ENCODE measurements at regions not wholly inside any gene's neighbourhood (a gene's known extent, or its start where the extent isn't known, plus 50 kb on each side); places are given as distances from the start of the nearest gene placed in this dataset.

DNA sequence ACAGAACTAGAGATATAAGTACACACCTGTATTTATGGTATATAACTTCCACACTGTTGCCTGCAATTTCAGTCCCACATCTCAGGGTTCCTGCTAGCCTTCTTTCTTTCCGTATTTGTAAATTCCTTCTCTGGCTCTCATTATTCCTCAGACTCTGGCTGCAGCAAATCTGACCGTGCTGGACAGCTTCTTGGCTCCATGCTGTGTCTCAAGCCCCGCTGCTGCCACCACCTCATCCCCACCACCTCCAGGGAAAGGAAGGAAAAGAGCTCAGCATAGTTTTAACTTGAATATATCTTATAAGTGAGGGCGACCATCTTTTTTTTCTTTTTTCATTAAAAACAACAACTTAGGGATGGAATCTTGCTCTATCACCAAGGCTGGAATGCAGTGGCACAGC lies 155.6 kb upstream of the CXCL13 start:
- no peaks in the 10 kb centered on the region for H3K4me1 Mint-ChIP-seq
- H3K36me3 ChIP-seq (ENCODE audit: insufficient read depth): no peaks in the 10 kb centered on the region
- no peak overlapping the region for H3K4me2 ChIP-seq
- H3K27me3 Mint-ChIP-seq (ENCODE audit: insufficient read depth, low read depth, poor library complexity): no peaks in the 10 kb centered on the region
- no peaks in the 10 kb centered on the region for H3K27me3 ChIP-seq (ENCODE audit: insufficient read depth)
- no peak for ATAC-seq
- no peaks in the 10 kb centered on the region for H3K9me2 ChIP-seq (ENCODE audit: insufficient read depth)
- no peak for DNase-seq (ENCODE audit: low spot score)
- no peaks in the 10 kb centered on the region for H3K36me3 Mint-ChIP-seq (ENCODE audit: low read depth)
- H3K79me2 ChIP-seq (replicated peaks; ENCODE audit: insufficient read depth): no peaks in the 10 kb centered on the region
- no peak overlapping the region for H3K27ac Mint-ChIP-seq
- H4K20me1 ChIP-seq (replicated peaks; ENCODE audit: insufficient read depth): no peaks in the 10 kb centered on the region
- no peak overlapping the region for H3K27ac ChIP-seq (ENCODE audit: low read depth)
- no peaks in the 10 kb centered on the region for H3F3A ChIP-seq (replicated peaks; ENCODE audit: low read depth)
- 0 out of 2 replicates have a peak overlapping the region, but pooled peaks have one; percentile 47 for H2AFZ ChIP-seq
- H3K9me3 Mint-ChIP-seq: no peaks in the 10 kb centered on the region
- no peak overlapping the region for H3K4me3 Mint-ChIP-seq
- no peak overlapping the region for H3K4me3 ChIP-seq
- TF ChIP-seq, protein P1, sequence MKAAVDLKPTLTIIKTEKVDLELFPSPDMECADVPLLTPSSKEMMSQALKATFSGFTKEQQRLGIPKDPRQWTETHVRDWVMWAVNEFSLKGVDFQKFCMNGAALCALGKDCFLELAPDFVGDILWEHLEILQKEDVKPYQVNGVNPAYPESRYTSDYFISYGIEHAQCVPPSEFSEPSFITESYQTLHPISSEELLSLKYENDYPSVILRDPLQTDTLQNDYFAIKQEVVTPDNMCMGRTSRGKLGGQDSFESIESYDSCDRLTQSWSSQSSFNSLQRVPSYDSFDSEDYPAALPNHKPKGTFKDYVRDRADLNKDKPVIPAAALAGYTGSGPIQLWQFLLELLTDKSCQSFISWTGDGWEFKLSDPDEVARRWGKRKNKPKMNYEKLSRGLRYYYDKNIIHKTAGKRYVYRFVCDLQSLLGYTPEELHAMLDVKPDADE (IDR thresholded peaks at IDR 0.05): no peak
- no peak for TF ChIP-seq CREB1 (CRISPR knock-in tag; IDR thresholded peaks at IDR 0.05; ENCODE audit: low read depth)
- TF ChIP-seq ZNF331 (CRISPR knock-in tag; IDR thresholded peaks at IDR 0.05; ENCODE audit: low read depth): no peak
- no peak for TF ChIP-seq EZH2 (IDR thresholded peaks at IDR 0.05; ENCODE audit: low read depth, unreplicated experiment)
- TF ChIP-seq, protein P2, sequence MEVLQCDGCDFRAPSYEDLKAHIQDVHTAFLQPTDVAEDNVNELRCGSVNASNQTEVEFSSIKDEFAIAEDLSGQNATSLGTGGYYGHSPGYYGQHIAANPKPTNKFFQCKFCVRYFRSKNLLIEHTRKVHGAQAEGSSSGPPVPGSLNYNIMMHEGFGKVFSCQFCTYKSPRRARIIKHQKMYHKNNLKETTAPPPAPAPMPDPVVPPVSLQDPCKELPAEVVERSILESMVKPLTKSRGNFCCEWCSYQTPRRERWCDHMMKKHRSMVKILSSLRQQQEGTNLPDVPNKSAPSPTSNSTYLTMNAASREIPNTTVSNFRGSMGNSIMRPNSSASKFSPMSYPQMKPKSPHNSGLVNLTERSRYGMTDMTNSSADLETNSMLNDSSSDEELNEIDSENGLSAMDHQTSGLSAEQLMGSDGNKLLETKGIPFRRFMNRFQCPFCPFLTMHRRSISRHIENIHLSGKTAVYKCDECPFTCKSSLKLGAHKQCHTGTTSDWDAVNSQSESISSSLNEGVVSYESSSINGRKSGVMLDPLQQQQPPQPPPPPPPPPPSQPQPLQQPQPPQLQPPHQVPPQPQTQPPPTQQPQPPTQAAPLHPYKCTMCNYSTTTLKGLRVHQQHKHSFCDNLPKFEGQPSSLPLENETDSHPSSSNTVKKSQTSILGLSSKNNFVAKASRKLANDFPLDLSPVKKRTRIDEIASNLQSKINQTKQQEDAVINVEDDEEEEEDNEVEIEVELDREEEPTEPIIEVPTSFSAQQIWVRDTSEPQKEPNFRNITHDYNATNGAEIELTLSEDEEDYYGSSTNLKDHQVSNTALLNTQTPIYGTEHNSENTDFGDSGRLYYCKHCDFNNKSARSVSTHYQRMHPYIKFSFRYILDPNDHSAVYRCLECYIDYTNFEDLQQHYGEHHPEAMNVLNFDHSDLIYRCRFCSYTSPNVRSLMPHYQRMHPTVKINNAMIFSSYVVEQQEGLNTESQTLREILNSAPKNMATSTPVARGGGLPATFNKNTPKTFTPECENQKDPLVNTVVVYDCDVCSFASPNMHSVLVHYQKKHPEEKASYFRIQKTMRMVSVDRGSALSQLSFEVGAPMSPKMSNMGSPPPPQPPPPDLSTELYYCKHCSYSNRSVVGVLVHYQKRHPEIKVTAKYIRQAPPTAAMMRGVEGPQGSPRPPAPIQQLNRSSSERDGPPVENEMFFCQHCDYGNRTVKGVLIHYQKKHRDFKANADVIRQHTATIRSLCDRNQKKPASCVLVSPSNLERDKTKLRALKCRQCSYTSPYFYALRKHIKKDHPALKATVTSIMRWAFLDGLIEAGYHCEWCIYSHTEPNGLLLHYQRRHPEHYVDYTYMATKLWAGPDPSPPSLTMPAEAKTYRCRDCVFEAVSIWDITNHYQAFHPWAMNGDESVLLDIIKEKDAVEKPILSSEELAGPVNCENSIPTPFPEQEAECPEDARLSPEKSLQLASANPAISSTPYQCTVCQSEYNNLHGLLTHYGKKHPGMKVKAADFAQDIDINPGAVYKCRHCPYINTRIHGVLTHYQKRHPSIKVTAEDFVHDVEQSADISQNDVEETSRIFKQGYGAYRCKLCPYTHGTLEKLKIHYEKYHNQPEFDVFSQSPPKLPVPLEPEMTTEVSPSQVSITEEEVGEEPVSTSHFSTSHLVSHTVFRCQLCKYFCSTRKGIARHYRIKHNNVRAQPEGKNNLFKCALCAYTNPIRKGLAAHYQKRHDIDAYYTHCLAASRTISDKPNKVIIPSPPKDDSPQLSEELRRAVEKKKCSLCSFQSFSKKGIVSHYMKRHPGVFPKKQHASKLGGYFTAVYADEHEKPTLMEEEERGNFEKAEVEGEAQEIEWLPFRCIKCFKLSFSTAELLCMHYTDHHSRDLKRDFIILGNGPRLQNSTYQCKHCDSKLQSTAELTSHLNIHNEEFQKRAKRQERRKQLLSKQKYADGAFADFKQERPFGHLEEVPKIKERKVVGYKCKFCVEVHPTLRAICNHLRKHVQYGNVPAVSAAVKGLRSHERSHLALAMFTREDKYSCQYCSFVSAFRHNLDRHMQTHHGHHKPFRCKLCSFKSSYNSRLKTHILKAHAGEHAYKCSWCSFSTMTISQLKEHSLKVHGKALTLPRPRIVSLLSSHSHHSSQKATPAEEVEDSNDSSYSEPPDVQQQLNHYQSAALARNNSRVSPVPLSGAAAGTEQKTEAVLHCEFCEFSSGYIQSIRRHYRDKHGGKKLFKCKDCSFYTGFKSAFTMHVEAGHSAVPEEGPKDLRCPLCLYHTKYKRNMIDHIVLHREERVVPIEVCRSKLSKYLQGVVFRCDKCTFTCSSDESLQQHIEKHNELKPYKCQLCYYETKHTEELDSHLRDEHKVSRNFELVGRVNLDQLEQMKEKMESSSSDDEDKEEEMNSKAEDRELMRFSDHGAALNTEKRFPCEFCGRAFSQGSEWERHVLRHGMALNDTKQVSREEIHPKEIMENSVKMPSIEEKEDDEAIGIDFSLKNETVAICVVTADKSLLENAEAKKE (CRISPR knock-in tag; IDR thresholded peaks at IDR 0.05): no peak
- no peak for TF ChIP-seq STAT1 (IDR thresholded peaks at IDR 0.05; ENCODE audit: unreplicated experiment)
- no peak for TF ChIP-seq EZH2phosphoT487 (IDR thresholded peaks at IDR 0.05; ENCODE audit: unreplicated experiment)
- no peak for TF ChIP-seq NANOG (IDR thresholded peaks at IDR 0.05; ENCODE audit: borderline replicate concordance)
- TF ChIP-seq, protein P3, sequence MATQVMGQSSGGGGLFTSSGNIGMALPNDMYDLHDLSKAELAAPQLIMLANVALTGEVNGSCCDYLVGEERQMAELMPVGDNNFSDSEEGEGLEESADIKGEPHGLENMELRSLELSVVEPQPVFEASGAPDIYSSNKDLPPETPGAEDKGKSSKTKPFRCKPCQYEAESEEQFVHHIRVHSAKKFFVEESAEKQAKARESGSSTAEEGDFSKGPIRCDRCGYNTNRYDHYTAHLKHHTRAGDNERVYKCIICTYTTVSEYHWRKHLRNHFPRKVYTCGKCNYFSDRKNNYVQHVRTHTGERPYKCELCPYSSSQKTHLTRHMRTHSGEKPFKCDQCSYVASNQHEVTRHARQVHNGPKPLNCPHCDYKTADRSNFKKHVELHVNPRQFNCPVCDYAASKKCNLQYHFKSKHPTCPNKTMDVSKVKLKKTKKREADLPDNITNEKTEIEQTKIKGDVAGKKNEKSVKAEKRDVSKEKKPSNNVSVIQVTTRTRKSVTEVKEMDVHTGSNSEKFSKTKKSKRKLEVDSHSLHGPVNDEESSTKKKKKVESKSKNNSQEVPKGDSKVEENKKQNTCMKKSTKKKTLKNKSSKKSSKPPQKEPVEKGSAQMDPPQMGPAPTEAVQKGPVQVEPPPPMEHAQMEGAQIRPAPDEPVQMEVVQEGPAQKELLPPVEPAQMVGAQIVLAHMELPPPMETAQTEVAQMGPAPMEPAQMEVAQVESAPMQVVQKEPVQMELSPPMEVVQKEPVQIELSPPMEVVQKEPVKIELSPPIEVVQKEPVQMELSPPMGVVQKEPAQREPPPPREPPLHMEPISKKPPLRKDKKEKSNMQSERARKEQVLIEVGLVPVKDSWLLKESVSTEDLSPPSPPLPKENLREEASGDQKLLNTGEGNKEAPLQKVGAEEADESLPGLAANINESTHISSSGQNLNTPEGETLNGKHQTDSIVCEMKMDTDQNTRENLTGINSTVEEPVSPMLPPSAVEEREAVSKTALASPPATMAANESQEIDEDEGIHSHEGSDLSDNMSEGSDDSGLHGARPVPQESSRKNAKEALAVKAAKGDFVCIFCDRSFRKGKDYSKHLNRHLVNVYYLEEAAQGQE (IDR thresholded peaks at IDR 0.05; ENCODE audit: unreplicated experiment): no peak
- TF ChIP-seq JUNB (IDR thresholded peaks at IDR 0.05; ENCODE audit: unreplicated experiment): no peak
- TF ChIP-seq ZNF114 (CRISPR knock-in tag; IDR thresholded peaks at IDR 0.05): no peak
- TF ChIP-seq, protein P4, sequence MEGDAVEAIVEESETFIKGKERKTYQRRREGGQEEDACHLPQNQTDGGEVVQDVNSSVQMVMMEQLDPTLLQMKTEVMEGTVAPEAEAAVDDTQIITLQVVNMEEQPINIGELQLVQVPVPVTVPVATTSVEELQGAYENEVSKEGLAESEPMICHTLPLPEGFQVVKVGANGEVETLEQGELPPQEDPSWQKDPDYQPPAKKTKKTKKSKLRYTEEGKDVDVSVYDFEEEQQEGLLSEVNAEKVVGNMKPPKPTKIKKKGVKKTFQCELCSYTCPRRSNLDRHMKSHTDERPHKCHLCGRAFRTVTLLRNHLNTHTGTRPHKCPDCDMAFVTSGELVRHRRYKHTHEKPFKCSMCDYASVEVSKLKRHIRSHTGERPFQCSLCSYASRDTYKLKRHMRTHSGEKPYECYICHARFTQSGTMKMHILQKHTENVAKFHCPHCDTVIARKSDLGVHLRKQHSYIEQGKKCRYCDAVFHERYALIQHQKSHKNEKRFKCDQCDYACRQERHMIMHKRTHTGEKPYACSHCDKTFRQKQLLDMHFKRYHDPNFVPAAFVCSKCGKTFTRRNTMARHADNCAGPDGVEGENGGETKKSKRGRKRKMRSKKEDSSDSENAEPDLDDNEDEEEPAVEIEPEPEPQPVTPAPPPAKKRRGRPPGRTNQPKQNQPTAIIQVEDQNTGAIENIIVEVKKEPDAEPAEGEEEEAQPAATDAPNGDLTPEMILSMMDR (conservative IDR thresholded peaks at IDR 0.05; ENCODE audit: low read depth in 2 of 2): no peak
- no peak for TF ChIP-seq POLR2AphosphoS5 (IDR thresholded peaks at IDR 0.05; ENCODE audit: low read depth)
- no peaks in the 10 kb centered on the region for H3K4me1 ChIP-seq (ENCODE audit: insufficient read depth)
